Neural progenitor cell (in vitro differentiated cells): ENCODE measurements at regions not wholly inside any gene's neighbourhood (a gene's known extent, or its start where the extent isn't known, plus 50 kb on each side); places are given as distances from the start of the nearest gene placed in this dataset.
A peak's percentile ranks its signal among the peaks of the same experiment; 100 is the strongest.
"Not testable (repeated sequence)": the region's sequence is repeated elsewhere in the genome, so short reads cannot be mapped to it uniquely, and the experiment has no call there.

Source experiments
- CTCF ChIP-seq: fragments of 200-600 bp; sonication (generic); IDR thresholded peaks from 2 replicates; pipeline ENCODE4 v1.5.1; 2017; ENCODE audit warnings: antibody characterized with exemption, mild to moderate bottlenecking
- EZH2phosphoT487 ChIP-seq: fragments of 200-600 bp; sonication (generic); IDR thresholded peaks from 2 replicates; pipeline ENCODE4 v1.6.1; 2017; ENCODE audit warnings: antibody characterized with exemption

GRCh38 chr22:25462474-25463346 lies 101.8 kb upstream of the GRK3 start:
- TF ChIP-seq CTCF = peak; percentile 99
- not testable (repeated sequence) for TF ChIP-seq EZH2phosphoT487
